ENCODE measurements at regions not wholly inside any gene's neighbourhood (a gene's known extent, or its start where the extent isn't known, plus 50 kb on each side); places are given as distances from the start of the nearest gene placed in this dataset.

DNA sequence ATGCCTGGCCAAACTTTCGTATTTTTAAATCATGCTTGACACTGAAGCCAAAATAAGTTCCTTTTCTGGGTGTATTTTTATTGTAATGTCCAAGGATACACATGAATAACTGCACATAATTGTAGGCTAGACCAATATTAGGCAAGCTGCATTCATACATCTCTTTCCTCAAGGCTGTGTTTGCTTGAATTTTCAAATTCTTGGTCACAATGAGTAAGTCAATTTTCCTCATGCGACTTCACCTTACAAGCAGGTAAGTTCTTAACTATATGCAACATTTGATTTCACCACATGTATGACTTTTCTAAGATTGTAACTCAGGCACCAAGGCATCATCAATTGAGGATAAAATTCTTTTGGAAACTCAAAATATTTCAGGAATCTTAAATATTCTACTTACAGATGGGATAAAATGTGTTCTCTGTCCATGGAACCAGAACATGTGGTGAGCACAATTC lies 112.4 kb upstream of the ZNF217 start:
- H3K4me3 Mint-ChIP-seq (ENCODE audit: low read depth): no peak overlapping the region
- DNase-seq (ENCODE audit: low spot score, unreplicated experiment): no peak
- H3K27me3 Mint-ChIP-seq: no peaks in the 10 kb centered on the region
- H3K36me3 Mint-ChIP-seq (ENCODE audit: insufficient read depth): no peaks in the 10 kb centered on the region
- H3K9me3 Mint-ChIP-seq (ENCODE audit: low read depth): peaks cover under 1% of the 10 kb centered on the region
- TF ChIP-seq, protein P1, sequence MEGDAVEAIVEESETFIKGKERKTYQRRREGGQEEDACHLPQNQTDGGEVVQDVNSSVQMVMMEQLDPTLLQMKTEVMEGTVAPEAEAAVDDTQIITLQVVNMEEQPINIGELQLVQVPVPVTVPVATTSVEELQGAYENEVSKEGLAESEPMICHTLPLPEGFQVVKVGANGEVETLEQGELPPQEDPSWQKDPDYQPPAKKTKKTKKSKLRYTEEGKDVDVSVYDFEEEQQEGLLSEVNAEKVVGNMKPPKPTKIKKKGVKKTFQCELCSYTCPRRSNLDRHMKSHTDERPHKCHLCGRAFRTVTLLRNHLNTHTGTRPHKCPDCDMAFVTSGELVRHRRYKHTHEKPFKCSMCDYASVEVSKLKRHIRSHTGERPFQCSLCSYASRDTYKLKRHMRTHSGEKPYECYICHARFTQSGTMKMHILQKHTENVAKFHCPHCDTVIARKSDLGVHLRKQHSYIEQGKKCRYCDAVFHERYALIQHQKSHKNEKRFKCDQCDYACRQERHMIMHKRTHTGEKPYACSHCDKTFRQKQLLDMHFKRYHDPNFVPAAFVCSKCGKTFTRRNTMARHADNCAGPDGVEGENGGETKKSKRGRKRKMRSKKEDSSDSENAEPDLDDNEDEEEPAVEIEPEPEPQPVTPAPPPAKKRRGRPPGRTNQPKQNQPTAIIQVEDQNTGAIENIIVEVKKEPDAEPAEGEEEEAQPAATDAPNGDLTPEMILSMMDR (IDR thresholded peaks at IDR 0.05; ENCODE audit: unreplicated experiment): no peak
- H3K4me1 Mint-ChIP-seq (ENCODE audit: low read depth): peaks cover 16% of the 10 kb centered on the region
- H3K27ac Mint-ChIP-seq: no peak overlapping the region

DNA sequence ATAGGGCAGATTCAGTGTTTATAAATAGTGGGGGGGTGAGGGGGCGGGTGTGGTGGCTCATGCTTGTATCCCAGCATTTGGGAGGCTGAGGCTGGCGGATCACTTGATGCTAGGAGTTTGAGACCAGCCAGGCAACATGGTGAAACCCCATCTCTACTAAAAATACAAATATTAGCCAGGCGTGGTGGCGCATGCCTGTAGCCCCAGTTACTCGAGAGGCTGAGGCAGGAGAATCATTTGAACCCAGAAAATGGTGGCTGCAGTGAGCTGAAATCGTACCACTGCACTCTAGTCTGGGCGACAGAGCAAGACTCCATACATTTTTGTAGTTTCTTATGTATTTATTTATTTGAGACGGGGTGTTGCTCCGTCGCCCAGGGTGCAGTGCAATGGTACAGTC lies 109.0 kb upstream of the ZNF217 start:
- DNase-seq (ENCODE audit: low spot score, unreplicated experiment): no peak
- Mint-ChIP-seq H3K9me3 (ENCODE audit: low read depth) (peaks cover 4% of the 10 kb centered on the region), H3K27ac (no peak overlapping the region), H3K27me3 (no peaks in the 10 kb centered on the region), H3K4me3 (ENCODE audit: low read depth) (no peak overlapping the region), H3K4me1 (ENCODE audit: low read depth) (peaks cover 12% of the 10 kb centered on the region), H3K36me3 (ENCODE audit: insufficient read depth) (no peaks in the 10 kb centered on the region)
- TF ChIP-seq, protein P1 (IDR thresholded peaks at IDR 0.05; ENCODE audit: unreplicated experiment): no peak

DNA sequence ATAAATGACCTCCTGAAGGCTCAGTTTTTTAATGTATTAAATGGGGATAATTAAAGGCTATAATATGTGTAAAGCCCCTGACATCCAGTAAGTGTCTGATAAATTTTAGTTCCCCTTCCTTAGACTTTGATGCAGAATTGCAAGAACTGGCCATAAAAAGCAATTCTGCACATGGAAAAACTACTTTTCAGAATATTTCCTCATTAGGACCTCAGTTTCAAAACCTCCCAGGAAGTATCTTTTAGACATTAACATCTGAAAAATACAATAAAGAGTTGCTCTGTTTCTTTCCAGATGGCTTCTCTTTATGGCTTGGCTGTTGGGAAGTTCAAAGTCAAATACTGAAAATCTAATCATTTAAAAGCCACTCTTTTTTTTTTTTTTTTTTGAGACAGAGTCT lies 106.3 kb upstream of the ZNF217 start:
- Mint-ChIP-seq H3K4me1 (ENCODE audit: low read depth) (no peaks in the 10 kb centered on the region), H3K4me3 (ENCODE audit: low read depth) (no peak overlapping the region), H3K27me3 (no peaks in the 10 kb centered on the region), H3K36me3 (ENCODE audit: insufficient read depth) (no peaks in the 10 kb centered on the region), H3K27ac (no peak overlapping the region), H3K9me3 (ENCODE audit: low read depth) (peaks cover 4% of the 10 kb centered on the region)
- TF ChIP-seq, protein P1 (IDR thresholded peaks at IDR 0.05; ENCODE audit: unreplicated experiment): no peak
- DNase-seq (ENCODE audit: low spot score, unreplicated experiment): no peak

DNA sequence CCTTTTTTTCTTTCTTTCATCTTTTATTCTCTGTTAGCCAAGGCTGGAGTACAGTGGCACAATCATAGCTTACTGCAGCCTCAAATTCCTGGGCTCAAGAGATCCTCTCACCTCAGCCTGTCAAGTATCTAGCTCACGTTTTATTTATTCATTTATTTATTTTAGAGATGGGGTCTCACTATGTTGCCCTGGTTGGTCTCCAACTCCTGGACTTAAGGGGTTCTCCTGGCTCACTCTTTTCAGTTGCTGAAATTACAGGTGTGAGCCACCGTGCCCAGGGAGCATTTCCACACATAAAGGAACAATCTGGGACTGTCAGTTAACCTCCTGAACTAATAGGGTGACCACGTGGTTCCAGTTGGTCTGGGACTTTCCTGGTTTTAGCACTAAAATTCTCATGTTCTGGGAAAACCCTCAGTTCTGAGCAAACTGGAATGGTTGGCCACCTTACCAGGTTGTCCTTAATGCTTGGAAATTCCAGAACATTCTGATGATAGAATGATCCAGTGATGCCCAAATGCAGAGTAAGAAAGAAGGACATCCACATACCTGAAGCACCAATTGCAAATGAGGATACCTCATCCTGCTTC lies 105.5 kb upstream of the ZNF217 start:
- DNase-seq (ENCODE audit: low spot score, unreplicated experiment): no peak
- no peaks in the 10 kb centered on the region for H3K4me1 Mint-ChIP-seq (ENCODE audit: low read depth)
- peaks cover 4% of the 10 kb centered on the region for H3K9me3 Mint-ChIP-seq (ENCODE audit: low read depth)
- no peak overlapping the region for H3K4me3 Mint-ChIP-seq (ENCODE audit: low read depth)
- no peak overlapping the region for H3K27ac Mint-ChIP-seq
- no peaks in the 10 kb centered on the region for H3K36me3 Mint-ChIP-seq (ENCODE audit: insufficient read depth)
- no peaks in the 10 kb centered on the region for H3K27me3 Mint-ChIP-seq
- TF ChIP-seq, protein P1 (IDR thresholded peaks at IDR 0.05; ENCODE audit: unreplicated experiment): no peak

DNA sequence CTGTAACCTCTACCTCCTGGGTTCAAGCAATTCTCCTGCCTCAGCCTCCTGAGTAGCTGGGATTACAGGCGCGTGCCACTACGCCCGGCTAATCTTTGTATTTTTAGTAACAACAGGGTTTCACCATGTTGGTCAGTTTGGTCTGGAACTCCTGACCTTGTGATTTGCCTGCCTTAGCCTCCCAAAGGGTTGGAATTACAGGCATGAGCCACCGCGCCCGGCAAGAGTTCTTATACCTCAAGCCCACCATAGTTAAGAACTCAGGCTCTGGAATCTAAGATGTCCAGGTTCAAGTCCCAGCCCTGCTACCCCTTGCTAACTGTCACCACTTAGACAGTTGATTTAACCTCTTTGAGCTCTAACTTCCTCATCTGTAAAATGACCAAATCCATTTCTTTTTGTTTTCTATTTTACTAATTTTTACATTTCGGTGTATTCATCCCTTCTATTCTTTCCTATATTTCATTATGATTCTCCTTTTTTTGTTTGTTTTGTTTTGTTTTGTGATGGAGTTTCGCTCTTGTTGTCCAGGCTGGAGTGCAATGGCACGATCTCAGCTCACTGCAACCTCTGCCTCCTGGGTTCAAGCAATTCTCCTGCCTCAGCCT lies 104.8 kb upstream of the ZNF217 start:
- no peak overlapping the region for H3K27ac Mint-ChIP-seq
- H3K4me1 Mint-ChIP-seq (ENCODE audit: low read depth): no peaks in the 10 kb centered on the region
- no peaks in the 10 kb centered on the region for H3K27me3 Mint-ChIP-seq
- DNase-seq (ENCODE audit: low spot score, unreplicated experiment): no peak
- no peak overlapping the region for H3K4me3 Mint-ChIP-seq (ENCODE audit: low read depth)
- no peaks in the 10 kb centered on the region for H3K36me3 Mint-ChIP-seq (ENCODE audit: insufficient read depth)
- peaks cover 4% of the 10 kb centered on the region for H3K9me3 Mint-ChIP-seq (ENCODE audit: low read depth)
- TF ChIP-seq, protein P1 (IDR thresholded peaks at IDR 0.05; ENCODE audit: unreplicated experiment): no peak

Measured in progenitor cell of endocrine pancreas (in vitro differentiated cells).